ENCODE measurements at regions not wholly inside any gene's neighbourhood (a gene's known extent, or its start where the extent isn't known, plus 50 kb on each side); places are given as distances from the start of the nearest gene placed in this dataset.

DNA sequence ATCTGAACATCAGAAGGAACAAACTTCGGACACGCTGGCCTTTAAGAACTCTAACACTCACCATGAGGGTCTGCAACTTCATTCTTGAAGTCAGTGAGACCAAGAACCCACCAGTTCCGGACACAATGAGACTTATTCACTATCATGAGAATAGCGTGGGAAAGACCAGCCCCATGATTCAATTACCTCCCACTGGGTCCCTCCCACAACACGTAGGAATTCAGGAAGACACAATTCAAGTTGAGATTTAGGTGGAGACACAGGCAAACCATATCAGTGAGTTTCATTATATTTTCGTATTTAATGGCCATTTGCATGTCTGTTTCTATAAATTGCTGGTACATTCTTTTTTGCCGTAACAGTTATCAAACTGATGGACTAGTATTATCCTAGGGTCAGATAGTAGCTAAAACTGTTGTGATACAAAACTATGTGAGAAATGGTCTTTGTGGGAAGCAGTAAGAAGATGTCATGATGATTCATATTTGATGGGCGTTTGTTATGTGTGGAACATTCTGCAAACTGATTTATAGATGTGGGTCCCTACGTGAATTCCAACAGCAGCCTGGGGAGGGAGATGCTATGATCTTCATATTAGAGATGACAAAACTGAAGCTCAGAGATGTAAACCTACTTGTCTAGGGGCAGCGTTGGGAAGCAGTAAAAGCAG, 282.4 kb upstream of the TMEM132C start:
- no peaks in the 10 kb centered on the region for H3K27me3 ChIP-seq
- no peak for TF ChIP-seq POLR2A (IDR thresholded peaks at IDR 0.05)
- TF ChIP-seq, protein P1, sequence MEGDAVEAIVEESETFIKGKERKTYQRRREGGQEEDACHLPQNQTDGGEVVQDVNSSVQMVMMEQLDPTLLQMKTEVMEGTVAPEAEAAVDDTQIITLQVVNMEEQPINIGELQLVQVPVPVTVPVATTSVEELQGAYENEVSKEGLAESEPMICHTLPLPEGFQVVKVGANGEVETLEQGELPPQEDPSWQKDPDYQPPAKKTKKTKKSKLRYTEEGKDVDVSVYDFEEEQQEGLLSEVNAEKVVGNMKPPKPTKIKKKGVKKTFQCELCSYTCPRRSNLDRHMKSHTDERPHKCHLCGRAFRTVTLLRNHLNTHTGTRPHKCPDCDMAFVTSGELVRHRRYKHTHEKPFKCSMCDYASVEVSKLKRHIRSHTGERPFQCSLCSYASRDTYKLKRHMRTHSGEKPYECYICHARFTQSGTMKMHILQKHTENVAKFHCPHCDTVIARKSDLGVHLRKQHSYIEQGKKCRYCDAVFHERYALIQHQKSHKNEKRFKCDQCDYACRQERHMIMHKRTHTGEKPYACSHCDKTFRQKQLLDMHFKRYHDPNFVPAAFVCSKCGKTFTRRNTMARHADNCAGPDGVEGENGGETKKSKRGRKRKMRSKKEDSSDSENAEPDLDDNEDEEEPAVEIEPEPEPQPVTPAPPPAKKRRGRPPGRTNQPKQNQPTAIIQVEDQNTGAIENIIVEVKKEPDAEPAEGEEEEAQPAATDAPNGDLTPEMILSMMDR (IDR thresholded peaks at IDR 0.05), result no peak
- H3K36me3 ChIP-seq, result no peaks in the 10 kb centered on the region
- H3K9me3 ChIP-seq, result no peaks in the 10 kb centered on the region
- DNase-seq, result no peak
- H3K4me3 ChIP-seq, result no peak overlapping the region
- H3K4me1 ChIP-seq, result no peaks in the 10 kb centered on the region
- H3K27ac ChIP-seq, result no peak overlapping the region

- no peak for TF ChIP-seq POLR2A (IDR thresholded peaks at IDR 0.05)
- no peaks in the 10 kb centered on the region for H3K27me3 ChIP-seq
- H3K4me3 ChIP-seq, result no peak overlapping the region
- no peaks in the 10 kb centered on the region for H3K36me3 ChIP-seq
- no peak overlapping the region for H3K27ac ChIP-seq
- H3K4me1 ChIP-seq, result no peaks in the 10 kb centered on the region
- H3K9me3 ChIP-seq, result no peaks in the 10 kb centered on the region
- no peak for DNase-seq
Observed at GRCh38 chr12:127987199-127987901, 279.6 kb upstream of the TMEM132C start.

GRCh38 chr12:127991485-127991884, 275.5 kb upstream of the TMEM132C start:
- DNase-seq, result no peak
- TF ChIP-seq, protein P1 (IDR thresholded peaks at IDR 0.05), result no peak
- TF ChIP-seq POLR2A (IDR thresholded peaks at IDR 0.05), result no peak
- Histone ChIP-seq H3K4me1 (no peaks in the 10 kb centered on the region), H3K27me3 (no peaks in the 10 kb centered on the region), H3K9me3 (no peaks in the 10 kb centered on the region), H3K4me3 (no peak overlapping the region), H3K36me3 (no peaks in the 10 kb centered on the region), H3K27ac (no peak overlapping the region)

- no peaks in the 10 kb centered on the region for H3K9me3 ChIP-seq
- no peaks in the 10 kb centered on the region for H3K27me3 ChIP-seq
- no peak for DNase-seq
- no peaks in the 10 kb centered on the region for H3K36me3 ChIP-seq
- no peak overlapping the region for H3K27ac ChIP-seq
- no peak overlapping the region for H3K4me3 ChIP-seq
- TF ChIP-seq, protein P1 (IDR thresholded peaks at IDR 0.05), result no peak
- no peak for TF ChIP-seq POLR2A (IDR thresholded peaks at IDR 0.05)
- no peaks in the 10 kb centered on the region for H3K4me1 ChIP-seq
Observed at GRCh38 chr12:127998988-127999387, 268.0 kb upstream of the TMEM132C start.

GRCh38 chr12:128004383-128004938, 262.5 kb upstream of the TMEM132C start:
- TF ChIP-seq, protein P1 (IDR thresholded peaks at IDR 0.05), result no peak
- no peak for TF ChIP-seq POLR2A (IDR thresholded peaks at IDR 0.05)
- Histone ChIP-seq H3K4me1 (no peaks in the 10 kb centered on the region), H3K27ac (no peak overlapping the region), H3K36me3 (no peaks in the 10 kb centered on the region), H3K27me3 (no peaks in the 10 kb centered on the region), H3K9me3 (no peaks in the 10 kb centered on the region), H3K4me3 (no peak overlapping the region)
- DNase-seq, result no peak

DNA sequence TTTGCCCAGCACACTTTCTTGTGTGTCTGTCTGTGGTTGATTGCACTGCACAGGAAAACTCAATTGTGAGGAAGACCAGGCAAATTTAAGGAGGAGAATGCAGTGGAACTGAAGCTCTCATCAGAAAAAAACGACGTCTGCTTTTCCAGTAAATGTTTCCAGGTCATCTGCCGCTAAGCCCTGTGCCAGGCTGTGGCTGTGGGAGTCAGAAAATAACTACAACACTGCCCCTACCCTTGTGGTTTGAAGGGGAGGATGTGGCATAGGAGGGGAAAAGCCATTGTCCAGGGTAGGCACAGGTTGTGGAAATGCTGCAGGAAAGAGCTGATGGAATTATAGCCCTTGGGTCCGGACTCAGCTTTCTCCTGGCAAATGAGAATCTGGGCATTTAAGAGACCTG, 259.7 kb upstream of the TMEM132C start:
- H3K9me3 ChIP-seq, result no peaks in the 10 kb centered on the region
- no peak for TF ChIP-seq POLR2A (IDR thresholded peaks at IDR 0.05)
- TF ChIP-seq, protein P1 (IDR thresholded peaks at IDR 0.05), result no peak
- H3K4me3 ChIP-seq, result no peak overlapping the region
- no peaks in the 10 kb centered on the region for H3K36me3 ChIP-seq
- H3K4me1 ChIP-seq, result no peaks in the 10 kb centered on the region
- H3K27ac ChIP-seq, result no peak overlapping the region
- no peak for DNase-seq
- H3K27me3 ChIP-seq, result no peaks in the 10 kb centered on the region
